Cardiac fibroblast (primary cell): ENCODE measurements at regions not wholly inside any gene's neighbourhood (a gene's known extent, or its start where the extent isn't known, plus 50 kb on each side); places are given as distances from the start of the nearest gene placed in this dataset.

Experiments used
- DNase-seq, 2 donors: peaks; one replicate each; pipeline versions ENCODE4 v3.0.0 to v3.0.0-alpha.2; 2010; ENCODE audit warnings: low read depth in 2 of 2
- H3K4me3 ChIP-seq, 2 donors: replicated peaks in 1 of 2; 1 replicate in 1 of 2; 2 replicates in 1 of 2; pipeline ENCODE4 v1.5.1; 2011; ENCODE audit warnings: low read depth in 2 of 2, low read length in 2 of 2, mild to moderate bottlenecking in 2 of 2, moderate library complexity in 1 of 2
- CTCF ChIP-seq: IDR thresholded peaks from one replicate; pipeline ENCODE4 v1.5.1; 2011; ENCODE audit warnings: low read depth, mild to moderate bottlenecking, low read length, inconsistent platforms

GRCh38 chr18:65103864-65104263 is 646.9 kb upstream of the CDH7 start:
- no peak for DNase-seq
- H3K4me3 ChIP-seq, result no peak overlapping the region
- TF ChIP-seq CTCF, result no peak

- no peak for TF ChIP-seq CTCF
- no peak overlapping the region for H3K4me3 ChIP-seq
- no peak for DNase-seq
These were observed 657.5 kb upstream of the CDH7 start for GRCh38 chr18:65093346-65093745.

- DNase-seq, result peak; percentile 1 to 27
- peak; percentile 23 for TF ChIP-seq CTCF
- H3K4me3 ChIP-seq, result no peak overlapping the region
These were observed 659.0 kb upstream of the CDH7 start for GRCh38 chr18:65091744-65092329.

GRCh38 chr18:65082907-65083306 is 667.9 kb upstream of the CDH7 start:
- H3K4me3 ChIP-seq, result no peak overlapping the region
- TF ChIP-seq CTCF, result no peak
- DNase-seq, result no peak

- no peak overlapping the region for H3K4me3 ChIP-seq
- no peak for TF ChIP-seq CTCF
- DNase-seq, result no peak
These were observed 669.0 kb upstream of the CDH7 start for GRCh38 chr18:65081786-65082185.

GRCh38 chr18:65073060-65073550 is 677.7 kb upstream of the CDH7 start:
- no peak for TF ChIP-seq CTCF
- no peak for DNase-seq
- H3K4me3 ChIP-seq, result no peak overlapping the region

GRCh38 chr18:65057439-65058083 is 693.3 kb upstream of the CDH7 start:
- no peak for DNase-seq
- H3K4me3 ChIP-seq, result no peak overlapping the region
- no peak for TF ChIP-seq CTCF
